ENCODE measurements at regions not wholly inside any gene's neighbourhood (a gene's known extent, or its start where the extent isn't known, plus 50 kb on each side); places are given as distances from the start of the nearest gene placed in this dataset.
"Not testable (repeated sequence)": the region's sequence is repeated elsewhere in the genome, so short reads cannot be mapped to it uniquely, and the experiment has no call there.

GRCh38 chr5:56409331-56410190 is 176.4 kb upstream of the ANKRD55 start:
- no peaks in the 10 kb centered on the region for H3K27me3 ChIP-seq (replicated peaks in 2 of 5; ENCODE audit: control insufficient read depth in 4 of 5, insufficient read depth in 5 of 5, low read length in 4 of 5)
- no peak for DNase-seq
- WGBS (ENCODE audit: insufficient coverage): 97% methylated on average over 7 of the region's 13 CpGs
- peaks cover 16 to 26% (median 20%) of the 10 kb centered on the region in 4 experiments for H3K4me1 ChIP-seq (ENCODE audit: control extremely low read depth in 1 of 4, control insufficient read depth in 4 of 4, insufficient read depth in 4 of 4, low read length in 3 of 4)
- no peak overlapping the region for H3K27ac ChIP-seq (ENCODE audit: insufficient read depth in 1 of 2, low read depth in 1 of 2, low read length in 2 of 2, poor library complexity in 1 of 2, severe bottlenecking in 2 of 2)
- H3K9me3 ChIP-seq (ENCODE audit: control extremely low read depth in 1 of 5, control insufficient read depth in 4 of 5, insufficient read depth in 2 of 5, low read depth in 1 of 5, low read length in 4 of 5): no peaks in the 10 kb centered on the region
- H3K4me3 ChIP-seq (ENCODE audit: control insufficient read depth in 1 of 7, extremely low read depth in 1 of 7, insufficient read depth in 4 of 7, low read depth in 2 of 7, low read length in 6 of 7): no peak overlapping the region
- no peaks in the 10 kb centered on the region for H3K36me3 ChIP-seq (ENCODE audit: control insufficient read depth in 4 of 4, insufficient read depth in 4 of 4, low read length in 3 of 4)
- ChIA-PET CTCF (interaction anchor here (0.8 kb wide), 1 partner anchor 205 kb away, joined by 3 read pairs; no protein-coding TSS in a partner anchor), POLR2A (no interaction called here)

GRCh38 chr5:56406838-56407237 is 173.7 kb upstream of the ANKRD55 start:
- Histone ChIP-seq H3K9me3 (ENCODE audit: control extremely low read depth in 1 of 5, control insufficient read depth in 4 of 5, insufficient read depth in 2 of 5, low read depth in 1 of 5, low read length in 4 of 5) (no peaks in the 10 kb centered on the region), H3K27me3 (replicated peaks in 2 of 5; ENCODE audit: control insufficient read depth in 4 of 5, insufficient read depth in 5 of 5, low read length in 4 of 5) (no peaks in the 10 kb centered on the region), H3K4me1 (ENCODE audit: control extremely low read depth in 1 of 4, control insufficient read depth in 4 of 4, insufficient read depth in 4 of 4, low read length in 3 of 4) (peaks cover 0 to under 1% (median 0%) of the 10 kb centered on the region in 4 experiments), H3K36me3 (ENCODE audit: control insufficient read depth in 4 of 4, insufficient read depth in 4 of 4, low read length in 3 of 4) (no peaks in the 10 kb centered on the region), H3K27ac (ENCODE audit: insufficient read depth in 1 of 2, low read depth in 1 of 2, low read length in 2 of 2, poor library complexity in 1 of 2, severe bottlenecking in 2 of 2) (no peak overlapping the region), H3K4me3 (ENCODE audit: control insufficient read depth in 1 of 7, extremely low read depth in 1 of 7, insufficient read depth in 4 of 7, low read depth in 2 of 7, low read length in 6 of 7) (no peak overlapping the region)
- ChIA-PET POLR2A (no interaction called here), CTCF (no interaction called here)
- 100% methylated on average over 1 of the region's 2 CpGs for WGBS (ENCODE audit: insufficient coverage)
- DNase-seq: no peak

- Histone ChIP-seq H3K36me3 (ENCODE audit: control insufficient read depth in 4 of 4, insufficient read depth in 4 of 4, low read length in 3 of 4) (no peaks in the 10 kb centered on the region), H3K27me3 (replicated peaks in 2 of 5; ENCODE audit: control insufficient read depth in 4 of 5, insufficient read depth in 5 of 5, low read length in 4 of 5) (no peaks in the 10 kb centered on the region), H3K9me3 (ENCODE audit: control extremely low read depth in 1 of 5, control insufficient read depth in 4 of 5, insufficient read depth in 2 of 5, low read depth in 1 of 5, low read length in 4 of 5) (no peaks in the 10 kb centered on the region), H3K4me3 (ENCODE audit: control insufficient read depth in 1 of 7, extremely low read depth in 1 of 7, insufficient read depth in 4 of 7, low read depth in 2 of 7, low read length in 6 of 7) (no peak overlapping the region), H3K27ac (ENCODE audit: insufficient read depth in 1 of 2, low read depth in 1 of 2, low read length in 2 of 2, poor library complexity in 1 of 2, severe bottlenecking in 2 of 2) (no peak overlapping the region), H3K4me1 (ENCODE audit: control extremely low read depth in 1 of 4, control insufficient read depth in 4 of 4, insufficient read depth in 4 of 4, low read length in 3 of 4) (no peaks in the 10 kb centered on the region)
- WGBS (ENCODE audit: insufficient coverage): no CpG with 5 or more reads among the region's 1 CpG
- ChIA-PET POLR2A (no interaction called here), CTCF (no interaction called here)
- peak in 1 of 3 donors; percentile 12 for DNase-seq
These were observed 173.1 kb upstream of the ANKRD55 start for GRCh38 chr5:56406221-56406620.

GRCh38 chr5:56405116-56405908 is 172.2 kb upstream of the ANKRD55 start:
- ChIA-PET CTCF (no interaction called here), POLR2A (no interaction called here)
- H3K27ac ChIP-seq (ENCODE audit: insufficient read depth in 1 of 2, low read depth in 1 of 2, low read length in 2 of 2, poor library complexity in 1 of 2, severe bottlenecking in 2 of 2): no peak overlapping the region
- H3K9me3 ChIP-seq (ENCODE audit: control extremely low read depth in 1 of 5, control insufficient read depth in 4 of 5, insufficient read depth in 2 of 5, low read depth in 1 of 5, low read length in 4 of 5): no peaks in the 10 kb centered on the region
- no peak overlapping the region for H3K4me3 ChIP-seq (ENCODE audit: control insufficient read depth in 1 of 7, extremely low read depth in 1 of 7, insufficient read depth in 4 of 7, low read depth in 2 of 7, low read length in 6 of 7)
- H3K27me3 ChIP-seq (replicated peaks in 2 of 5; ENCODE audit: control insufficient read depth in 4 of 5, insufficient read depth in 5 of 5, low read length in 4 of 5): no peaks in the 10 kb centered on the region
- H3K4me1 ChIP-seq (ENCODE audit: control extremely low read depth in 1 of 4, control insufficient read depth in 4 of 4, insufficient read depth in 4 of 4, low read length in 3 of 4): no peaks in the 10 kb centered on the region
- WGBS (ENCODE audit: insufficient coverage): 88% methylated on average over 3 of the region's 4 CpGs
- no peak for DNase-seq
- no peaks in the 10 kb centered on the region for H3K36me3 ChIP-seq (ENCODE audit: control insufficient read depth in 4 of 4, insufficient read depth in 4 of 4, low read length in 3 of 4)

- Histone ChIP-seq H3K36me3 (ENCODE audit: control insufficient read depth in 4 of 4, insufficient read depth in 4 of 4, low read length in 3 of 4) (no peaks in the 10 kb centered on the region), H3K4me1 (ENCODE audit: control extremely low read depth in 1 of 4, control insufficient read depth in 4 of 4, insufficient read depth in 4 of 4, low read length in 3 of 4) (no peaks in the 10 kb centered on the region), H3K4me3 (ENCODE audit: control insufficient read depth in 1 of 7, extremely low read depth in 1 of 7, insufficient read depth in 4 of 7, low read depth in 2 of 7, low read length in 6 of 7) (no peak overlapping the region), H3K27me3 (replicated peaks in 2 of 5; ENCODE audit: control insufficient read depth in 4 of 5, insufficient read depth in 5 of 5, low read length in 4 of 5) (no peaks in the 10 kb centered on the region), H3K9me3 (ENCODE audit: control extremely low read depth in 1 of 5, control insufficient read depth in 4 of 5, insufficient read depth in 2 of 5, low read depth in 1 of 5, low read length in 4 of 5) (no peaks in the 10 kb centered on the region), H3K27ac (ENCODE audit: insufficient read depth in 1 of 2, low read depth in 1 of 2, low read length in 2 of 2, poor library complexity in 1 of 2, severe bottlenecking in 2 of 2) (no peak overlapping the region)
- 93% methylated on average over 5 of the region's 7 CpGs for WGBS (ENCODE audit: insufficient coverage)
- ChIA-PET POLR2A (interaction anchor here (0.6 kb wide), 1 partner anchor 29 kb away, joined by 3 read pairs; no protein-coding TSS in a partner anchor), CTCF (interaction anchor here (1.0 kb wide), 1 partner anchor 11 kb away, joined by 4 read pairs; no protein-coding TSS in a partner anchor)
- DNase-seq: peak in 1 of 3 donors; percentile 13
These were observed 169.4 kb upstream of the ANKRD55 start for GRCh38 chr5:56402266-56403220.

GRCh38 chr5:56397796-56398195 is 164.7 kb upstream of the ANKRD55 start:
- CTCF ChIA-PET; H3K27ac ChIP-seq (ENCODE audit: insufficient read depth in 1 of 2, low read depth in 1 of 2, low read length in 2 of 2, poor library complexity in 1 of 2, severe bottlenecking in 2 of 2); H3K27me3 ChIP-seq (replicated peaks in 2 of 5; ENCODE audit: control insufficient read depth in 4 of 5, insufficient read depth in 5 of 5, low read length in 4 of 5); H3K4me3 ChIP-seq (ENCODE audit: control insufficient read depth in 1 of 7, extremely low read depth in 1 of 7, insufficient read depth in 4 of 7, low read depth in 2 of 7, low read length in 6 of 7); H3K4me1 ChIP-seq (ENCODE audit: control extremely low read depth in 1 of 4, control insufficient read depth in 4 of 4, insufficient read depth in 4 of 4, low read length in 3 of 4); DNase-seq; POLR2A ChIA-PET; H3K36me3 ChIP-seq (ENCODE audit: control insufficient read depth in 4 of 4, insufficient read depth in 4 of 4, low read length in 3 of 4): not testable (repeated sequence)
- 98% methylated on average over 15 of the region's 24 CpGs for WGBS (ENCODE audit: insufficient coverage)
- H3K9me3 ChIP-seq (ENCODE audit: control extremely low read depth in 1 of 5, control insufficient read depth in 4 of 5, insufficient read depth in 2 of 5, low read depth in 1 of 5, low read length in 4 of 5): peaks cover 0 to 14% (median 3%) of the 10 kb centered on the region in 5 experiments
